Thoracic aorta (tissue), 2 donors: ENCODE measurements at regions not wholly inside any gene's neighbourhood (a gene's known extent, or its start where the extent isn't known, plus 50 kb on each side); places are given as distances from the start of the nearest gene placed in this dataset.
A peak's percentile ranks its signal among the peaks of the same experiment; 100 is the strongest.

Source experiments
- ATAC-seq: fragments of 150-250 bp; one replicate; pipeline ENCODE4 v1.8.0; 2017; ENCODE audit warnings: low read depth; ENCODE audit not compliant: insufficient number of reproducible peaks, low FRiP score
- DNase-seq: peaks from one replicate; pipeline ENCODE4 v3.0.0-alpha.2; 2020; ENCODE audit warnings: low spot score
- H3K27ac ChIP-seq, 2 donors: fragments of 200-600 bp; sonication (generic); 1 replicate in 1 of 2; 2 replicates in 1 of 2; pipeline ENCODE4 v1.5.1; 2016; ENCODE audit warnings: mild to moderate bottlenecking in 2 of 2, moderate library complexity in 2 of 2
- H3K27me3 ChIP-seq: fragments of 200-600 bp; sonication (generic); replicated peaks from 2 replicates; pipeline ENCODE4 v1.6.0; 2016; ENCODE audit warnings: mild to moderate bottlenecking; ENCODE audit not compliant: insufficient read depth
- H3K36me3 ChIP-seq: fragments of 200-600 bp; sonication (generic); one replicate; pipeline ENCODE4 v1.5.1; 2016
- H3K4me1 ChIP-seq, 2 donors: fragments of 200-600 bp; sonication (generic); 1 replicate in 1 of 2; 2 replicates in 1 of 2; pipeline versions ENCODE4 v1.5.1 to v1.6.0; 2016; ENCODE audit warnings: low read depth in 2 of 2, mild to moderate bottlenecking in 1 of 2; ENCODE audit not compliant: control insufficient read depth in 1 of 2
- H3K4me3 ChIP-seq: fragments of 200-600 bp; sonication (generic); 2 replicates; pipeline ENCODE4 v1.5.1; 2016; ENCODE audit warnings: mild to moderate bottlenecking
- H3K9me3 ChIP-seq: fragments of 200-600 bp; sonication (generic); 2 replicates; pipeline ENCODE4 v1.5.1; 2016
- TF ChIP-seq, protein P1 (sequence below): fragments of 200-600 bp; sonication (generic); IDR thresholded peaks from one replicate; pipeline ENCODE4 v1.5.1; 2019; ENCODE audit warnings: antibody characterized with exemption

DNA sequence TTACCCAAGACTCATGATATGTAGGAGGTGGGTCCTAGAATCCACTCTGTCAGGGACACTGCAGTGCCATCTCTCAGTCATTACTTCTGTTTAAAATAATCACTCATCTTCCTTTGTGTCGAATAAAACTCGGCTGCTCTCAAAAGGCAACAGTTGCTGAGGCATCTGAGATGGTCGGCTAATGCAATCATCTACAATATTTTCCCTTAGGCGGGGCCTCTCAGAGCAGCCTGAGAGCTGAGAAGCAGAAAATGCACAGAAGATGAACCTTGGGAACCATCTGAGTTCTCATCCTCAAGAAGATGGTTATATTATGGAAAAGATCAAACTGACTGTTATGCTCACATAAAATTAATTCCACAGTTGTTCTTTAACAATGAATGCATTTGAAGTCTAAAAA lies 1518.2 kb upstream of the TENM4 start:
- DNase-seq: no peak
- Histone ChIP-seq H3K9me3 (no peaks in the 10 kb centered on the region), H3K4me1 (peaks cover 0 to 7% of the 10 kb centered on the region in 2 donors), H3K27me3 (no peaks in the 10 kb centered on the region), H3K27ac (no peak overlapping the region), H3K4me3 (no peak overlapping the region), H3K36me3 (no peaks in the 10 kb centered on the region)
- TF ChIP-seq, protein P1, sequence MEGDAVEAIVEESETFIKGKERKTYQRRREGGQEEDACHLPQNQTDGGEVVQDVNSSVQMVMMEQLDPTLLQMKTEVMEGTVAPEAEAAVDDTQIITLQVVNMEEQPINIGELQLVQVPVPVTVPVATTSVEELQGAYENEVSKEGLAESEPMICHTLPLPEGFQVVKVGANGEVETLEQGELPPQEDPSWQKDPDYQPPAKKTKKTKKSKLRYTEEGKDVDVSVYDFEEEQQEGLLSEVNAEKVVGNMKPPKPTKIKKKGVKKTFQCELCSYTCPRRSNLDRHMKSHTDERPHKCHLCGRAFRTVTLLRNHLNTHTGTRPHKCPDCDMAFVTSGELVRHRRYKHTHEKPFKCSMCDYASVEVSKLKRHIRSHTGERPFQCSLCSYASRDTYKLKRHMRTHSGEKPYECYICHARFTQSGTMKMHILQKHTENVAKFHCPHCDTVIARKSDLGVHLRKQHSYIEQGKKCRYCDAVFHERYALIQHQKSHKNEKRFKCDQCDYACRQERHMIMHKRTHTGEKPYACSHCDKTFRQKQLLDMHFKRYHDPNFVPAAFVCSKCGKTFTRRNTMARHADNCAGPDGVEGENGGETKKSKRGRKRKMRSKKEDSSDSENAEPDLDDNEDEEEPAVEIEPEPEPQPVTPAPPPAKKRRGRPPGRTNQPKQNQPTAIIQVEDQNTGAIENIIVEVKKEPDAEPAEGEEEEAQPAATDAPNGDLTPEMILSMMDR: no peak
- ATAC-seq: no peak

DNA sequence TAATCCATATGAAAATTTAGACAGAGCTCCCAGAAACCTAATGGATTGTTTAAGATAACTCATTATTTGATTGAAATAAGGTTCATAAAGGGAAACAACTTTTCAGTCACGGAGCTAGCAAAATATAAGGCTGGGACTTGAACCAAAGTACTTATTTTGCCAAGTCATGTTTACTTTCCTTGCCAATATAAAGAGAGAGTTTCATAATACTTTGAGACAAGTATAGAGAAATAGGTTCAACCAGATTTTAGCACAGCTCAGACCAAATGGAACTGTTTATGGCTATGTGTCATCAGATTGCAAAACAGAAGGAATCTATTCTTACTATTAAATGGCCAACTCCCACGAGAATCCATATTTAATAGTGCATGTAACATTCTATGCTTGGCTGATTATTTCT lies 1517.5 kb upstream of the TENM4 start:
- H3K27ac ChIP-seq: no peak overlapping the region
- peaks cover 0 to 7% of the 10 kb centered on the region in 2 donors for H3K4me1 ChIP-seq
- H3K9me3 ChIP-seq: no peaks in the 10 kb centered on the region
- TF ChIP-seq, protein P1: no peak
- no peak overlapping the region for H3K4me3 ChIP-seq
- peak; percentile 70 for ATAC-seq
- H3K36me3 ChIP-seq: no peaks in the 10 kb centered on the region
- no peak for DNase-seq
- no peaks in the 10 kb centered on the region for H3K27me3 ChIP-seq

DNA sequence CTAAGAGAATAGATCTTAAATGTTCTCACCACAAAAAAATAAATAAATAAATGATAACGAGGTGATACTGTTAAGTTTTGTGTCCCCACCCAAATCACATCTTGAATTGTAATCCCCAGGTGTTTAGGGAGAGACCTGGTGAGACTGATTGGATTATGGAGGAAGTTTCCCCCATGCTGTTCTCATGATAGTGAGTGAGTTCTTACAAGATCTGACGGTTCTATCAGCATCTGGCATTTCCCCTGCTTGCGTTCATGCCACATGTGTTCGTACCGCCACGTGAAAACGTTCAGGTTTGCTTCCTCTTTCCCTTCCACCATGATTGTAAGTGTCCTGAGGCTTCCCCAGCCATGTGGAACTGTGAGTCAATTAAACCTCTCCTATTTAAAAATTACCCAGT lies 1514.8 kb upstream of the TENM4 start:
- Histone ChIP-seq H3K4me3 (no peak overlapping the region), H3K27ac (no peak overlapping the region), H3K27me3 (no peaks in the 10 kb centered on the region), H3K9me3 (no peaks in the 10 kb centered on the region), H3K4me1 (peaks cover 0 to 7% of the 10 kb centered on the region in 2 donors), H3K36me3 (no peaks in the 10 kb centered on the region)
- DNase-seq (no peak), ATAC-seq (no peak)
- TF ChIP-seq, protein P1: no peak

DNA sequence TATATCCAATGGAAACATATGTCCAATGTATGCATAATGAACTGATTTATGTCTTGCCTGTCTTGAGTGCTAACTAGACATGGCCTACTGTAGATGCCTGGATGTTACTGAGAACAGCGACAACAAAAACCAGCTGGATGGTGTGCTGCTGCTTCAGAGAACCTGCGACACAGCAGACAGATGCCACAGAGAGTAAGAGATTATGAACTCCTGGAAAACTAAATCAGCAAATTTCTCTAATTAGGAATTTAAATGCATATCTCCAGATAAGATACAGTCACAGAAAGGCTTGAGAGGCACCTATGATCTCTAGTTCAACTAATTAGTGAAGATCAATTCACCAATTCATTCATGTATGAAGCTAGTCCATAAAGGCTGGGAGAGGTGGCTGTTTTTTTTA lies 1508.0 kb upstream of the TENM4 start:
- TF ChIP-seq, protein P1: no peak
- no peak for ATAC-seq
- no peaks in the 10 kb centered on the region for H3K4me1 ChIP-seq

DNA sequence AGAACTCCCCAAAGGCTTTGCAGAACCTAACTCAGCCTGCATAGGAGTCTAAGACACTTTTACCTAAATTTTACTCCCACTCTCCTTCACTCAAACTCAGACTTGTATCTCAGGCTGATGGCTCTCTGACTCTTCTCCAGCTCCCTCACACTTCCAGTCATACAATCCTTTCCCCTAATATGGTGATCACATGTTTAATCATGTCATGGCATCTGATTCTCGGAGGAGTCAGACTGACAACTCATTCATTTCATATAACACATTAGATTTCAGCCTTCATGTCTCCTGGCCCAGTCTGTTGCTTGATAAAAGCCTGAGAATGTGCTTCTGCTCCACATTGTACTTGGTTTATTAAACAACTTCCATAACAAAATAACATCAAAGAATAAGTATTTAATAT lies 1503.9 kb upstream of the TENM4 start:
- H3K27ac ChIP-seq: no peak overlapping the region
- no peak overlapping the region for H3K4me3 ChIP-seq
- H3K4me1 ChIP-seq: no peaks in the 10 kb centered on the region
- no peaks in the 10 kb centered on the region for H3K36me3 ChIP-seq
- TF ChIP-seq, protein P1: no peak
- no peak for DNase-seq
- ATAC-seq: no peak
- H3K27me3 ChIP-seq: no peaks in the 10 kb centered on the region
- H3K9me3 ChIP-seq: no peaks in the 10 kb centered on the region

More for the DNA sequence above, 1508.0 kb upstream of the TENM4 start:
- Histone ChIP-seq H3K9me3 (no peaks in the 10 kb centered on the region), H3K36me3 (no peaks in the 10 kb centered on the region), H3K4me3 (no peak overlapping the region), H3K27ac (no peak overlapping the region), H3K27me3 (no peaks in the 10 kb centered on the region)
- DNase-seq: no peak
